ENCODE measurements at regions not wholly inside any gene's neighbourhood (a gene's known extent, or its start where the extent isn't known, plus 50 kb on each side); places are given as distances from the start of the nearest gene placed in this dataset.
"Not testable (repeated sequence)": the region's sequence is repeated elsewhere in the genome, so short reads cannot be mapped to it uniquely, and the experiment has no call there.

GRCh38 chr1:194870860-194871259 is 1684.4 kb upstream of the B3GALT2 start:
- Histone ChIP-seq H3K9ac (ENCODE audit: low read depth in 1 of 3, low read length in 3 of 3) (no peak overlapping the region), H3K36me3 (ENCODE audit: control insufficient read depth in 3 of 3, insufficient read depth in 3 of 3, low read length in 3 of 3) (no peaks in the 10 kb centered on the region), H3K9me3 (ENCODE audit: control insufficient read depth in 3 of 3, low read length in 3 of 3) (no peaks in the 10 kb centered on the region), H3K4me3 (ENCODE audit: low read length in 3 of 3) (no peak overlapping the region), H3K27ac (ENCODE audit: low read depth, low read length) (no peak overlapping the region), H3K27me3 (ENCODE audit: control insufficient read depth in 3 of 3, insufficient read depth in 3 of 3, low read length in 3 of 3) (no peaks in the 10 kb centered on the region), H3K4me1 (ENCODE audit: control insufficient read depth in 3 of 3, insufficient read depth in 3 of 3, low read length in 3 of 3) (no peaks in the 10 kb centered on the region)

- no peak overlapping the region for H3K27ac ChIP-seq (ENCODE audit: low read depth, low read length)
- no peaks in the 10 kb centered on the region for H3K36me3 ChIP-seq (ENCODE audit: control insufficient read depth in 3 of 3, insufficient read depth in 3 of 3, low read length in 3 of 3)
- H3K9ac ChIP-seq (ENCODE audit: low read depth in 1 of 3, low read length in 3 of 3) = no peak overlapping the region
- H3K9me3 ChIP-seq (ENCODE audit: control insufficient read depth in 3 of 3, low read length in 3 of 3) = peaks cover 0 to 2% (median 0%) of the 10 kb centered on the region in 3 donors
- no peaks in the 10 kb centered on the region for H3K27me3 ChIP-seq (ENCODE audit: control insufficient read depth in 3 of 3, insufficient read depth in 3 of 3, low read length in 3 of 3)
- H3K4me3 ChIP-seq (ENCODE audit: low read length in 3 of 3) = no peak overlapping the region
- H3K4me1 ChIP-seq (ENCODE audit: control insufficient read depth in 3 of 3, insufficient read depth in 3 of 3, low read length in 3 of 3) = no peaks in the 10 kb centered on the region
Measured at GRCh38 chr1:194866153-194866552, 1679.7 kb upstream of the B3GALT2 start.

- Histone ChIP-seq H3K27ac (ENCODE audit: low read depth, low read length) (no peak overlapping the region), H3K9ac (ENCODE audit: low read depth in 1 of 3, low read length in 3 of 3) (no peak overlapping the region), H3K27me3 (ENCODE audit: control insufficient read depth in 3 of 3, insufficient read depth in 3 of 3, low read length in 3 of 3) (no peaks in the 10 kb centered on the region), H3K36me3 (ENCODE audit: control insufficient read depth in 3 of 3, insufficient read depth in 3 of 3, low read length in 3 of 3) (no peaks in the 10 kb centered on the region), H3K9me3 (ENCODE audit: control insufficient read depth in 3 of 3, low read length in 3 of 3) (peaks cover 0 to 2% (median 0%) of the 10 kb centered on the region in 3 donors), H3K4me3 (ENCODE audit: low read length in 3 of 3) (no peak overlapping the region), H3K4me1 (ENCODE audit: control insufficient read depth in 3 of 3, insufficient read depth in 3 of 3, low read length in 3 of 3) (no peaks in the 10 kb centered on the region)
Measured at GRCh38 chr1:194865383-194865782, 1679.0 kb upstream of the B3GALT2 start.

- H3K9me3 ChIP-seq (ENCODE audit: control insufficient read depth in 3 of 3, low read length in 3 of 3) = peaks cover 0 to 2% (median 0%) of the 10 kb centered on the region in 3 donors
- no peak overlapping the region for H3K9ac ChIP-seq (ENCODE audit: low read depth in 1 of 3, low read length in 3 of 3)
- no peaks in the 10 kb centered on the region for H3K4me1 ChIP-seq (ENCODE audit: control insufficient read depth in 3 of 3, insufficient read depth in 3 of 3, low read length in 3 of 3)
- no peak overlapping the region for H3K4me3 ChIP-seq (ENCODE audit: low read length in 3 of 3)
- no peak overlapping the region for H3K27ac ChIP-seq (ENCODE audit: low read depth, low read length)
- no peaks in the 10 kb centered on the region for H3K36me3 ChIP-seq (ENCODE audit: control insufficient read depth in 3 of 3, insufficient read depth in 3 of 3, low read length in 3 of 3)
- no peaks in the 10 kb centered on the region for H3K27me3 ChIP-seq (ENCODE audit: control insufficient read depth in 3 of 3, insufficient read depth in 3 of 3, low read length in 3 of 3)
Measured at GRCh38 chr1:194862129-194862528, 1675.7 kb upstream of the B3GALT2 start.

- Histone ChIP-seq H3K4me3 (ENCODE audit: low read length in 3 of 3) (no peak overlapping the region), H3K27ac (ENCODE audit: low read depth, low read length) (no peak overlapping the region), H3K4me1 (ENCODE audit: control insufficient read depth in 3 of 3, insufficient read depth in 3 of 3, low read length in 3 of 3) (no peaks in the 10 kb centered on the region), H3K27me3 (ENCODE audit: control insufficient read depth in 3 of 3, insufficient read depth in 3 of 3, low read length in 3 of 3) (no peaks in the 10 kb centered on the region), H3K36me3 (ENCODE audit: control insufficient read depth in 3 of 3, insufficient read depth in 3 of 3, low read length in 3 of 3) (no peaks in the 10 kb centered on the region), H3K9me3 (ENCODE audit: control insufficient read depth in 3 of 3, low read length in 3 of 3) (peaks cover 0 to 2% (median 0%) of the 10 kb centered on the region in 3 donors), H3K9ac (ENCODE audit: low read depth in 1 of 3, low read length in 3 of 3) (no peak overlapping the region)
Measured at GRCh38 chr1:194860248-194861201, 1674.1 kb upstream of the B3GALT2 start.

- H3K9ac ChIP-seq (ENCODE audit: low read depth in 1 of 3, low read length in 3 of 3); H3K4me1 ChIP-seq (ENCODE audit: control insufficient read depth in 3 of 3, insufficient read depth in 3 of 3, low read length in 3 of 3): not testable (repeated sequence)
Measured at GRCh38 chr1:194859481-194860154, 1673.2 kb upstream of the B3GALT2 start.

GRCh38 chr1:194858811-194859480 is 1672.5 kb upstream of the B3GALT2 start:
- not testable (repeated sequence) for H3K4me1 ChIP-seq (ENCODE audit: control insufficient read depth in 3 of 3, insufficient read depth in 3 of 3, low read length in 3 of 3); H3K27me3 ChIP-seq (ENCODE audit: control insufficient read depth in 3 of 3, insufficient read depth in 3 of 3, low read length in 3 of 3); H3K27ac ChIP-seq (ENCODE audit: low read depth, low read length); H3K36me3 ChIP-seq (ENCODE audit: control insufficient read depth in 3 of 3, insufficient read depth in 3 of 3, low read length in 3 of 3); H3K9me3 ChIP-seq (ENCODE audit: control insufficient read depth in 3 of 3, low read length in 3 of 3); H3K4me3 ChIP-seq (ENCODE audit: low read length in 3 of 3); H3K9ac ChIP-seq (ENCODE audit: low read depth in 1 of 3, low read length in 3 of 3)

More at GRCh38 chr1:194859481-194860154, 1673.2 kb upstream of the B3GALT2 start:
- not testable (repeated sequence) for H3K4me3 ChIP-seq (ENCODE audit: low read length in 3 of 3); H3K36me3 ChIP-seq (ENCODE audit: control insufficient read depth in 3 of 3, insufficient read depth in 3 of 3, low read length in 3 of 3); H3K27me3 ChIP-seq (ENCODE audit: control insufficient read depth in 3 of 3, insufficient read depth in 3 of 3, low read length in 3 of 3); H3K27ac ChIP-seq (ENCODE audit: low read depth, low read length); H3K9me3 ChIP-seq (ENCODE audit: control insufficient read depth in 3 of 3, low read length in 3 of 3)

GRCh38 chr1:194857413-194857812 is 1671.0 kb upstream of the B3GALT2 start:
- no peaks in the 10 kb centered on the region for H3K27me3 ChIP-seq (ENCODE audit: control insufficient read depth in 3 of 3, insufficient read depth in 3 of 3, low read length in 3 of 3)

GRCh38 chr1:194848846-194849245 is 1662.4 kb upstream of the B3GALT2 start:
- Histone ChIP-seq H3K9me3 (ENCODE audit: control insufficient read depth in 3 of 3, low read length in 3 of 3) (no peaks in the 10 kb centered on the region), H3K4me3 (ENCODE audit: low read length in 3 of 3) (no peak overlapping the region), H3K36me3 (ENCODE audit: control insufficient read depth in 3 of 3, insufficient read depth in 3 of 3, low read length in 3 of 3) (no peaks in the 10 kb centered on the region), H3K27me3 (ENCODE audit: control insufficient read depth in 3 of 3, insufficient read depth in 3 of 3, low read length in 3 of 3) (no peaks in the 10 kb centered on the region), H3K4me1 (ENCODE audit: control insufficient read depth in 3 of 3, insufficient read depth in 3 of 3, low read length in 3 of 3) (no peaks in the 10 kb centered on the region), H3K27ac (ENCODE audit: low read depth, low read length) (no peak overlapping the region), H3K9ac (ENCODE audit: low read depth in 1 of 3, low read length in 3 of 3) (no peak overlapping the region)

More at GRCh38 chr1:194857413-194857812, 1671.0 kb upstream of the B3GALT2 start:
- Histone ChIP-seq H3K36me3 (ENCODE audit: control insufficient read depth in 3 of 3, insufficient read depth in 3 of 3, low read length in 3 of 3) (no peaks in the 10 kb centered on the region), H3K9me3 (ENCODE audit: control insufficient read depth in 3 of 3, low read length in 3 of 3) (peaks cover 0 to 2% (median 0%) of the 10 kb centered on the region in 3 donors), H3K4me3 (ENCODE audit: low read length in 3 of 3) (no peak overlapping the region), H3K9ac (ENCODE audit: low read depth in 1 of 3, low read length in 3 of 3) (no peak overlapping the region), H3K27ac (ENCODE audit: low read depth, low read length) (no peak overlapping the region), H3K4me1 (ENCODE audit: control insufficient read depth in 3 of 3, insufficient read depth in 3 of 3, low read length in 3 of 3) (no peaks in the 10 kb centered on the region)
